ENCODE measurements at regions not wholly inside any gene's neighbourhood (a gene's known extent, or its start where the extent isn't known, plus 50 kb on each side); places are given as distances from the start of the nearest gene placed in this dataset.

- H3K36me3 Mint-ChIP-seq (ENCODE audit: insufficient read depth, unreplicated experiment), result no peaks in the 10 kb centered on the region
- no peak overlapping the region for H3K27ac Mint-ChIP-seq (ENCODE audit: low read depth, unreplicated experiment)
- no peaks in the 10 kb centered on the region for H3K27me3 Mint-ChIP-seq (ENCODE audit: insufficient read depth, unreplicated experiment)
- no peaks in the 10 kb centered on the region for H3K9me3 Mint-ChIP-seq (ENCODE audit: unreplicated experiment)
- no peaks in the 10 kb centered on the region for H3K4me1 Mint-ChIP-seq (ENCODE audit: insufficient read depth, unreplicated experiment)
- BruUV-seq (replicated peaks), result no TSS peak
- CTCF ChIA-PET, result no interaction called here
- POLR2A ChIA-PET, result interaction anchor here (0.6 kb wide), 1 partner anchor 416 kb away, joined by 3 read pairs; no protein-coding TSS in a partner anchor
- no peak overlapping the region for H3K4me3 Mint-ChIP-seq (ENCODE audit: unreplicated experiment)
- intact Hi-C loops (cut with micrococcal nuclease), result no loop called here
- no peak for TF ChIP-seq CTCF (IDR thresholded peaks at IDR 0.05; ENCODE audit: unreplicated experiment)
- no peak for DNase-seq (ENCODE audit: unreplicated experiment)
Observed at GRCh38 chr12:114738460-114739184, 54.6 kb upstream of the TBX3 start.

GRCh38 chr12:114735680-114736374 lies 51.9 kb upstream of the TBX3 start:
- no peaks in the 10 kb centered on the region for H3K27me3 Mint-ChIP-seq (ENCODE audit: insufficient read depth, unreplicated experiment)
- H3K27ac Mint-ChIP-seq (ENCODE audit: low read depth, unreplicated experiment), result no peak overlapping the region
- no peaks in the 10 kb centered on the region for H3K36me3 Mint-ChIP-seq (ENCODE audit: insufficient read depth, unreplicated experiment)
- CTCF ChIA-PET, result no interaction called here
- H3K4me1 Mint-ChIP-seq (ENCODE audit: insufficient read depth, unreplicated experiment), result no peaks in the 10 kb centered on the region
- H3K9me3 Mint-ChIP-seq (ENCODE audit: unreplicated experiment), result no peaks in the 10 kb centered on the region
- no peak for DNase-seq (ENCODE audit: unreplicated experiment)
- TF ChIP-seq CTCF (IDR thresholded peaks at IDR 0.05; ENCODE audit: unreplicated experiment), result no peak
- POLR2A ChIA-PET, result no interaction called here
- no TSS peak for BruUV-seq (replicated peaks)
- H3K4me3 Mint-ChIP-seq (ENCODE audit: unreplicated experiment), result no peak overlapping the region
- intact Hi-C loops (cut with micrococcal nuclease), result no loop called here

- intact Hi-C loops (cut with micrococcal nuclease), result no loop called here
- TF ChIP-seq CTCF (IDR thresholded peaks at IDR 0.05; ENCODE audit: unreplicated experiment), result no peak
- ChIA-PET POLR2A (no interaction called here), CTCF (no interaction called here)
- Mint-ChIP-seq H3K27ac (ENCODE audit: low read depth, unreplicated experiment) (no peak overlapping the region), H3K36me3 (ENCODE audit: insufficient read depth, unreplicated experiment) (no peaks in the 10 kb centered on the region), H3K9me3 (ENCODE audit: unreplicated experiment) (no peaks in the 10 kb centered on the region), H3K27me3 (ENCODE audit: insufficient read depth, unreplicated experiment) (no peaks in the 10 kb centered on the region), H3K4me3 (ENCODE audit: unreplicated experiment) (no peak overlapping the region), H3K4me1 (ENCODE audit: insufficient read depth, unreplicated experiment) (no peaks in the 10 kb centered on the region)
- DNase-seq (ENCODE audit: unreplicated experiment), result no peak
- no TSS peak for BruUV-seq (replicated peaks)
Observed at GRCh38 chr12:114735011-114735410, 51.0 kb upstream of the TBX3 start.

- Mint-ChIP-seq H3K27me3 (ENCODE audit: insufficient read depth, unreplicated experiment) (no peaks in the 10 kb centered on the region), H3K4me3 (ENCODE audit: unreplicated experiment) (no peak overlapping the region), H3K36me3 (ENCODE audit: insufficient read depth, unreplicated experiment) (no peaks in the 10 kb centered on the region), H3K9me3 (ENCODE audit: unreplicated experiment) (no peaks in the 10 kb centered on the region), H3K27ac (ENCODE audit: low read depth, unreplicated experiment) (no peak overlapping the region), H3K4me1 (ENCODE audit: insufficient read depth, unreplicated experiment) (no peaks in the 10 kb centered on the region)
- intact Hi-C loops (cut with micrococcal nuclease), result no loop called here
- DNase-seq (ENCODE audit: unreplicated experiment), result no peak
- no peak for TF ChIP-seq CTCF (IDR thresholded peaks at IDR 0.05; ENCODE audit: unreplicated experiment)
- CTCF ChIA-PET, result no interaction called here
- POLR2A ChIA-PET, result no interaction called here
- no TSS peak for BruUV-seq (replicated peaks)
Observed at GRCh38 chr12:114733919-114734318, 49.9 kb upstream of the TBX3 start.
